GM12874 (cell line): ENCODE measurements at regions not wholly inside any gene's neighbourhood (a gene's known extent, or its start where the extent isn't known, plus 50 kb on each side); places are given as distances from the start of the nearest gene placed in this dataset.

Source experiments
- TF ChIP-seq, protein P1 (sequence below): IDR thresholded peaks from 2 replicates; pipeline ENCODE4 v1.5.1; 2011; ENCODE audit warnings: low read depth, mild to moderate bottlenecking, control low read depth, low read length, moderate library complexity; ENCODE audit not compliant: insufficient read depth

DNA sequence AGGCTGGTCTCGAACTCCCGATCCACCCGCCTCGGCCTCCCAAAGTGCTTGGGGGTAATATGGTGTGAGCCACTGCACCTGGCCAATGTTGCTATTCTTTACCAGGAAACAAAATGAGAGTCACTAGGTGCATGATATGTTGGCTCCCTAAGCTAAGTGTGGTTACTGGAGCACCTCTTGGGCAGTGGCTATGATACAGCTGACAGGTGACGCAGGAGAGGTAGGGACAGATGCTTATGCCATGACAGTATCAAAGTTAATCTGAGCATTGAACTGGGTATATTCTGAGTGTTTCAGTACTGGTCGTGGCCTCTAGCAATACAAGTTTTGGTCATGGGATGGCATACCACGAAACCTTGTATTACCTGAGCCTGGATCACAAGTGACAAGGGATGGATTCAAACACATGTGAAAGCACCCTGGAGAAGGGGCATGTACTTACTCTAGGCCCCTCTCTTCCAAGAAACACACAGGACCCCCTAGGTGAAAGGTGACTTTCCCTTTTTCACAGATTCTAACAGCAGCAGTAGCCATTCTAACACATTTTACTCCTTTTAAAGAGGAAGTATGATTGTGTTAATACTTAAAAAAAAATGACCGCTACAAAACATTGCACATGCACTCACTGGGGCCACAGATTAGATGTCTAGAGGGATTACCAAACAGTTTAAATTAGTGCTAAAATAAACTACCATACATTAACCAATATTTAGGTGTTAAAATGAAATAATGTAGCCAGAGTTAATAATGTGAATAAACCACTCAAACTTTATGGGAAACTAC is 467.3 kb downstream of the SHQ1 start:
- TF ChIP-seq, protein P1, sequence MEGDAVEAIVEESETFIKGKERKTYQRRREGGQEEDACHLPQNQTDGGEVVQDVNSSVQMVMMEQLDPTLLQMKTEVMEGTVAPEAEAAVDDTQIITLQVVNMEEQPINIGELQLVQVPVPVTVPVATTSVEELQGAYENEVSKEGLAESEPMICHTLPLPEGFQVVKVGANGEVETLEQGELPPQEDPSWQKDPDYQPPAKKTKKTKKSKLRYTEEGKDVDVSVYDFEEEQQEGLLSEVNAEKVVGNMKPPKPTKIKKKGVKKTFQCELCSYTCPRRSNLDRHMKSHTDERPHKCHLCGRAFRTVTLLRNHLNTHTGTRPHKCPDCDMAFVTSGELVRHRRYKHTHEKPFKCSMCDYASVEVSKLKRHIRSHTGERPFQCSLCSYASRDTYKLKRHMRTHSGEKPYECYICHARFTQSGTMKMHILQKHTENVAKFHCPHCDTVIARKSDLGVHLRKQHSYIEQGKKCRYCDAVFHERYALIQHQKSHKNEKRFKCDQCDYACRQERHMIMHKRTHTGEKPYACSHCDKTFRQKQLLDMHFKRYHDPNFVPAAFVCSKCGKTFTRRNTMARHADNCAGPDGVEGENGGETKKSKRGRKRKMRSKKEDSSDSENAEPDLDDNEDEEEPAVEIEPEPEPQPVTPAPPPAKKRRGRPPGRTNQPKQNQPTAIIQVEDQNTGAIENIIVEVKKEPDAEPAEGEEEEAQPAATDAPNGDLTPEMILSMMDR = no peak

DNA sequence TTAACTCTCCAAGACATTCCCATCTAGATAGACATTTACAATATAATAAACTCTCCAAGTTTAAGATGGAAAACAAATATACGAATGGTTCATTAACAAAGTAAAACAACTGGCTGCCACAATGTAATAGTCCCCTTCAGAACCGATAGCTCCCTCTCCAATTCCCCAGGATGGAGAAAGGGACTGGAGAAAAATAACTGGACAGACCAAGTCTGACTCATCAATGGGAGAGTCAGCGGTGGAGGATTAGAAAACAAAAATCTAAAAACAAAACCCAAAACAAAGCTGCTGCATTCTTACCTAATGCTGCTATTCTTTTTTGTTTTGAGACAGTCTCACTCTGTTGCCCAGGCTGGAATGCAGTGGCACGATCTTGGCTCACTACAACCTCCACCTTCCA is 468.1 kb downstream of the SHQ1 start:
- TF ChIP-seq, protein P1 = no peak

DNA sequence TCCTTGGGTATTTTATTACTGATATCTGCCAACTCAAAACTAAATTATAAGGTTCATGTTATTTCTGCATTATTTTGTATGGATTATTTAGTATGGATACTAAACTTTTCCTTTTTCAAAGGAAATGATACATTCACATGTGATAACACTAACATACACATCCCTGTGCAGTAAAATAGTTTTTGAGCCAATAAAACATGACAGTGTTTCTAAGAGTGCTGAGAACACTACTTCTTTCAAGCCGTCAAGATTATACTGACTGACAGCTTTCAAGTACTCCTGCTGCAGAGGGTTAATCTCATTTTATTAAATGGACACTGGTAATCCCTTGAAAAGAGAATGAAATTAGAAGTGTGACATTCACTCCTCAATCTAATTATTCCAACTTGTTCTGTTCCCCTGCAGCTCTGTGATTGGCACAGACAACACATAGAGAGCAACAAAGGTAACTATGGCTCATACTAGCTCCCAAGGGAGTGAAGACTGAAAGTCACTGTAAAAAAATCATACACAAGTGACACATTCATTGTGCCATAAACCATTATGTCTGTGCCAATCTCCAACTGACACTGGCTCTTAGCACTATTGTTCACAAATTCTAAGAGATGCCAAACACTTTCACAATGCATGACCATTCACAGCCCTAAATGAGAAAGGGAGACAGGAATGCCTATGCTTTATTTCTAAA is 468.6 kb downstream of the SHQ1 start:
- TF ChIP-seq, protein P1 = no peak

DNA sequence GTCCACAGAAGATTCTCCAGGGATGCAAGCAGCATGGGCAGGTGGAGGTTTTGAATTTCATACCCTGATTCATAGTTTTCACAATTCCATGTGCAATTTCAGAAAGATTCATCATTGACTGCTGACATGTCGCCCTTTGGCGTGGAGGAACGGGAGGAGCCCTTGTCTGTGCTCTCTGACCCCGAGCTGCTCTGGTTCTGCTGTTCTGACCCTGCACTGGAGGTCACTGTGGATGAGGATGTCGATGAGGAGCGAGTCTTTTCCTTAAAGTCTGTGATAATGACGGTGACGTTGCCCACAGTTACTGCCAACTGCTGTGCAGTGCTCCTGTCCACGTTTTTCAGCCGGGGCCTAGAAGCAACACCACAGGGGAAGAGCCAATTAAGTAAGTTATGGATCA is 470.0 kb downstream of the SHQ1 start:
- TF ChIP-seq, protein P1 = no peak

DNA sequence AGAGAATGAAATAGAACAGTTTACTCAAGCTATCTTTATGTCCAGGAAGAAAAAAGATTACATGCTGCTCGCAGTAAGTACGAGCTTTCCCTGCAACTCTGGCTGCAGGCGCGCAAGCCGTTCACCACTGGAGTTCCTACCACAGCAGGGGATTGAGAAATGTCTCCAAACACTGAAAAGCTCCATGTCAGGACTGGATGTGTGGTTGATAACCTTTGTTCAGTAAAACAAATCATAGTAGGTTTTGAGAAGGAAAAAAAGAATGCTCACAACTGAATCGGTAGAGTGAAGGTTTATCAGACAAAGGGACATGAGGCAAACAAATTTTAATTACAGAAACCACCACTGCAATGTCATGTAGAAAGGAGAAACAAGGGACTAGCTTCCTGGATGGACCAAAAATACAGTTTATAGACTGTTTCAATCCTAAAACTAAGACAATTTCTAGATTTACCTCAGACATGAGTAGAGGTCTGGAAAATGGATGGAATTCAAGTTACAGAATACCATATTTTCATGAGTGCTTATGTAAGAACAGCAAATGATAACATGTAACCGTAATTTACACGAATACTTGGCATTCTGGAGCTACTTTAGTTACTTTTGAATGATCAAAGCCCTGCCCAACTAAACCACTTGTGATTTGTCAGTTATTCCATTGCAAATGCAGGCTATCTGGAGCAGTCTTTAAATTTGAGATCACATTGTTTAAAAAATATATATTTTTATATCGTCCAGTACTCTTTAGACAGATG is 471.1 kb downstream of the SHQ1 start:
- TF ChIP-seq, protein P1 = no peak

DNA sequence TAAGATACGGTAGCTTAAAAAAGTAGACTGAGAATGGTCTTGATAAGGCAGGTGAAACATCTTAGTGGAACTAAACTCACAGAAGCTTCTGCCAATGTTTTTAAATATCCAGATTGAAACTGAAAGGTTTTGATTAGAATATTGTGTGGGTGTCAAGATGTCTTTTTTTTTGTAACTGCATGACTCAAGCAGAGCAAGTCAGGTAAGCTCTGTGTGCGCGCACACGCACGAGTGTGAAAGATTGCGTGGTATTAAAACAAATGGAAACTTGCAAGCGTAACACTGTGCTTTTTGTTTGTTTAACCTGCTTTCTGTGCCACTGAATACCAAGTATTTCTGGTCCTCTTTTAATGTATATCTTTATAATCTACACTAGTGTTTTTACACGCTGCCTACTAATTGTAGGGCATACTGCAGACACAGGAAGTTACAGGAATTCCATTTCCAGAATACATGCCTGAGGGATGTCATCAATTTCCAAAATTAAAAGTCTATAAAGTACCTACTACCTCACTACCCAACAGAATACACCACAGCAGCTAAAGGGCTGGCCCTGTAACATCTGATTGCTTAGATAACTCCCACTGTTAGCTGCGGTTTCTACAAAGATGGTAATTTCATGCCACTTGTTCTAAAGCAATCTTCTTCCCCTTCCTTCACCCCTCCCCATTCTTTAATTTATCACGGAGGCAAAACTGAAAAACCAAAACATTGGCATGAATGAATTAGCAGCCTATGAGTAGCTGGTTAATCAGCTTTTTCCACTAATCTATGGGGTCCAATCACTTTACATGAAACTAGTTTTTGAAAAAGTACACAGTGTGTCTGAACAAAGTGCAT is 472.8 kb downstream of the SHQ1 start:
- TF ChIP-seq, protein P1 = no peak

DNA sequence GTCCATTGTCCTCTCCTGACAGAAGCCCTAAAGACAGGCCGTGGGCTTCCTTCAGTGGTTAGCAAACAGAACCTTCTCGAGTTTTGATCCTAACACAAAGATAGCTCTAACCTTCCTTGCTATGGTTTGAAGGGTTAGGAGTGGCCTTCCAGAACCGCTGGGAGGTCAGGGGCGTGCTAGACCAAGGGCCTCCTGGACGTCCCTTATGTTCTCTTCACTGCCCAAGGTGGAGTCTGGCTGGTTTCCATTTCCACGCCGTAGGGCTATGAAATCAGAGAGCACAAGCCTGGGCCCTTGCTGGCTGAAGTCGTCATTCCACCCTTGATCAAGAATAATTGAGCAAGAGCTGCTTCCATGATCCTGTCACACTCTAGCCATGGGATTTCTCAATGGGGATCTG is 475.1 kb downstream of the SHQ1 start:
- TF ChIP-seq, protein P1 = no peak
